Neural progenitor cell (in vitro differentiated cells): ENCODE measurements at regions not wholly inside any gene's neighbourhood (a gene's known extent, or its start where the extent isn't known, plus 50 kb on each side); places are given as distances from the start of the nearest gene placed in this dataset.

ENCODE experiments used
- CTCF ChIP-seq: fragments of 200-600 bp; sonication (generic); IDR thresholded peaks from 2 replicates; pipeline ENCODE4 v1.5.1; 2017; ENCODE audit warnings: antibody characterized with exemption, mild to moderate bottlenecking
- EZH2 ChIP-seq: fragments of 200-600 bp; sonication (generic); IDR thresholded peaks from 2 replicates; pipeline ENCODE4 v1.6.1; 2017; ENCODE audit warnings: antibody characterized with exemption, mild to moderate bottlenecking, moderate library complexity

- no peak for TF ChIP-seq CTCF
- no peak for TF ChIP-seq EZH2
These were observed 404.2 kb upstream of the PMFBP1 start for GRCh38 chr16:72576189-72576588.
